H1 (cell line): ENCODE measurements at regions not wholly inside any gene's neighbourhood (a gene's known extent, or its start where the extent isn't known, plus 50 kb on each side); places are given as distances from the start of the nearest gene placed in this dataset.

Source experiments
- CEBPB ChIP-seq: IDR thresholded peaks from 2 replicates; pipeline ENCODE4 v1.6.1; 2012; ENCODE audit warnings: low read depth, low read length
- CTCF ChIP-seq, 3 experiments: IDR thresholded peaks; 1 replicate in 2 of 3; 2 replicates in 1 of 3; pipeline versions ENCODE4 v1.5.1 to v1.6.1; 2011; ENCODE audit warnings: low read length in 3 of 3, mild to moderate bottlenecking in 3 of 3, inconsistent platforms in 2 of 3, low read depth in 1 of 3, moderate library complexity in 1 of 3; ENCODE audit not compliant: insufficient read depth in 1 of 3; ENCODE audit errors: control extremely low read depth in 1 of 3
- EZH2 ChIP-seq: fragments of 200-600 bp; sonication (generic); IDR thresholded peaks from 2 replicates; pipeline ENCODE4 v1.7.1; 2012; ENCODE audit warnings: low read depth, mild to moderate bottlenecking, moderate library complexity, low read length, inconsistent platforms; ENCODE audit not compliant: severe bottlenecking
- HDAC2 ChIP-seq, 2 experiments: fragments of 300-600 bp in 1 of 2; sonication (generic) in 1 of 2; IDR thresholded peaks; 2 replicates each; pipeline ENCODE4 v1.6.1; 2011 to 2012; ENCODE audit warnings: low read depth in 2 of 2, low read length in 2 of 2, mild to moderate bottlenecking in 2 of 2, moderate library complexity in 2 of 2, borderline replicate concordance in 1 of 2, inconsistent platforms in 1 of 2
- HDAC6 ChIP-seq: IDR thresholded peaks from one replicate; pipeline ENCODE4 v1.7.1; 2012; ENCODE audit warnings: low read depth, mild to moderate bottlenecking, inconsistent platforms, low read length, moderate library complexity
- JUND ChIP-seq: IDR thresholded peaks from 2 replicates; pipeline ENCODE4 v1.6.1; 2011; ENCODE audit warnings: mild to moderate bottlenecking, improper control_type of control experiment, low read length
- KDM1A ChIP-seq: fragments of 200-600, 300-600 bp; sonication (generic); IDR thresholded peaks from 2 replicates; pipeline ENCODE4 v1.7.1; 2016; ENCODE audit warnings: mild to moderate bottlenecking, low read length, borderline replicate concordance
- MAX ChIP-seq: IDR thresholded peaks from 2 replicates; pipeline ENCODE4 v1.6.1; 2012; ENCODE audit warnings: inconsistent platforms
- POLR2A ChIP-seq, 2 experiments: IDR thresholded peaks; 1 replicate in 1 of 2; 2 replicates in 1 of 2; pipeline ENCODE4 v1.6.1; 2011; ENCODE audit warnings: low read depth in 2 of 2, low read length in 2 of 2, mild to moderate bottlenecking in 2 of 2; ENCODE audit errors: control extremely low read depth in 1 of 2
- POLR2AphosphoS5 ChIP-seq: IDR thresholded peaks from 2 replicates; pipeline ENCODE4 v1.6.1; 2011; ENCODE audit warnings: low read depth, low read length
- SP1 ChIP-seq: IDR thresholded peaks from 2 replicates; pipeline ENCODE4 v1.6.1; 2011; ENCODE audit warnings: low read depth, low read length
- TBP ChIP-seq: IDR thresholded peaks from 2 replicates; pipeline ENCODE4 v1.6.1; 2011; ENCODE audit warnings: low read depth, low read length, improper control_type of control experiment
- YY1 ChIP-seq: IDR thresholded peaks from 2 replicates; pipeline ENCODE4 v1.6.1; 2011; ENCODE audit warnings: low read depth, mild to moderate bottlenecking, low read length

- no peak for TF ChIP-seq CTCF (IDR thresholded peaks at IDR 0.05; ENCODE audit: control extremely low read depth in 1 of 3, insufficient read depth in 1 of 3, low read depth in 1 of 3, low read length in 3 of 3)
- TF ChIP-seq EZH2, result no peak
- no peak for TF ChIP-seq SP1
- TF ChIP-seq POLR2A (IDR thresholded peaks at IDR 0.05; ENCODE audit: control extremely low read depth in 1 of 2, low read depth in 2 of 2, low read length in 2 of 2), result no peak
- TF ChIP-seq MAX, result no peak
- TF ChIP-seq YY1, result no peak
- TF ChIP-seq POLR2AphosphoS5, result no peak
- TF ChIP-seq JUND, result no peak
- TF ChIP-seq TBP, result no peak
- no peak for TF ChIP-seq HDAC2 (IDR thresholded peaks at IDR 0.05; ENCODE audit: borderline replicate concordance in 1 of 2, low read depth in 2 of 2, low read length in 2 of 2)
- TF ChIP-seq HDAC6, result no peak
- TF ChIP-seq CEBPB, result no peak
- no peak for TF ChIP-seq KDM1A
Measured at GRCh38 chr14:25111061-25111601, 61.2 kb upstream of the STXBP6 start.
